ENCODE measurements at regions not wholly inside any gene's neighbourhood (a gene's known extent, or its start where the extent isn't known, plus 50 kb on each side); places are given as distances from the start of the nearest gene placed in this dataset.
A peak's percentile ranks its signal among the peaks of the same experiment; 100 is the strongest.

DNA sequence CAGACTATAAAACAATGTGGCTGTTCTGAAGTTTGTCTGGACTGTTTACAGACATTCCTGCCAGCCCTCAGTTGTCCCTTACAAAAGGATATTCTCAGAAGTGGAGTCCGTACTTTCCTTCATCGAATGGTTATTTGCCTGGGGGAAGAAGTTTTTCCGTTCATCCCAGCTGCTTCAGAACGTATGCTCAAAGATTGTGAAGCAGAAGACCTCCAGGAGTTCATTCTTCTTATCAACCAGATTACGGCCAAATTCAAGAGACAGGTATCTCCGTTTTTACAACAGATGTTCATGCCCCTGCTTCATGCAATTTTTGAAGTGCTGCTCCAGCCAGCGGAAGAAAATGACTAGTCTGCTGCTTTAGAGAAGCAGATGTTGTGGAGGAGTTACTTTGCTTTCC is 174.3 kb upstream of the NUPR2 start:
- no peak for DNase-seq
- in situ Hi-C loops (cut with MboI): no loop called here
- Histone ChIP-seq H3K27me3 (replicated peaks; ENCODE audit: insufficient read depth) (no peaks in the 10 kb centered on the region), H3F3A (ENCODE audit: insufficient read depth) (no peaks in the 10 kb centered on the region), H3K27ac (no peak overlapping the region), H3K36me3 (ENCODE audit: low read depth) (no peaks in the 10 kb centered on the region), H3K9me2 (ENCODE audit: insufficient read depth) (no peaks in the 10 kb centered on the region), H3K9ac (no peak overlapping the region), H3K9me3 (ENCODE audit: low read depth) (no peaks in the 10 kb centered on the region), H3K4me1 (ENCODE audit: insufficient read depth) (no peaks in the 10 kb centered on the region), H2AFZ (no peak overlapping the region), H3K79me2 (ENCODE audit: insufficient read depth) (no peaks in the 10 kb centered on the region), H3K4me2 (ENCODE audit: unreplicated experiment) (no peak overlapping the region), H3K4me3 (no peak overlapping the region), H4K20me1 (ENCODE audit: insufficient read depth) (no peaks in the 10 kb centered on the region)
- 22 to 28% methylated on average over 7 of the region's 7 CpGs for WGBS, 2 experiments (ENCODE audit: low coverage in 1 of 2, low lambda C conversion rate in 2 of 2, missing lambda C conversion rate in 2 of 2)
- TF ChIP-seq EZH2 (IDR thresholded peaks at IDR 0.05; ENCODE audit: insufficient read depth, poor library complexity, severe bottlenecking): no peak
- no peak for TF ChIP-seq EZH2phosphoT487 (IDR thresholded peaks at IDR 0.05; ENCODE audit: insufficient read depth, low read depth)

DNA sequence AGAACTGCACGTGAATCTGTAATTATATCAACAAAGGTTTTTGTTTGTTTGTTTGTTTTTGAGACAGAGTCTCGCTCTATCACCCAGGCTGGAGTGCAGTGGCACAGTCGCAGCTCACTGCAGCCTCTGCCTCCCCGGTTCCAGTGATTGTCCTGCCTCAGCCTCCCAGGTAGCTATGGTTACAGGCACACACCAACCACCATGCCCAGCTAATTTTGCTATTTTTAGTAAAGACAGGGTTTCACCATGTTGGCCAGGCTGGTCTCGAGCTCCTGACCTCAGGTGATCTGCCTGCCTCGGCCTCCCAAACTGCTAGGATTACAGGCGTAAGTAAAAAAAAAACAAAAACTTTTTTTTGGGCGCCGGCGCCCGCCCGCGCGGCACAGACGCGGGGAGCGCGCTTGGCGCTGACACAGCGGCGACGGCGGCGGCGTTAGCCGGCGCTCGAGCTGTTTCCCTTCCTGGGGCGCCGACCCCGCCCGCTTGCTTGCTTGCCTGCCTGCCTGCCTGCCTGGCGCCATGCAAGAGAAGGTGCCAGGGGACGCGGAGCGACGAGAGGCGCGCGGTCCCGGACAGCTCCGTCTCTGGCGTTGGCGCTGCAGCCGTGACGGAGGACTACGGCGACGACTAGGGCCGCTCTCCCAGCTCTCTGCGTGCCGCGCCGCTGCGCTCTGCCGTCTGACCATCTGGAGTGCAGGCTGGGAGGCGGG is 171.4 kb upstream of the NUPR2 start:
- H3K4me3 ChIP-seq: no peak overlapping the region
- H3K4me2 ChIP-seq (ENCODE audit: unreplicated experiment): no peak overlapping the region
- H3K36me3 ChIP-seq (ENCODE audit: low read depth): no peaks in the 10 kb centered on the region
- TF ChIP-seq EZH2phosphoT487 (IDR thresholded peaks at IDR 0.05; ENCODE audit: insufficient read depth, low read depth): no peak
- no peak for TF ChIP-seq EZH2 (IDR thresholded peaks at IDR 0.05; ENCODE audit: insufficient read depth, poor library complexity, severe bottlenecking)
- H3K4me1 ChIP-seq (ENCODE audit: insufficient read depth): no peaks in the 10 kb centered on the region
- DNase-seq: peak; percentile 17
- no peak overlapping the region for H3K9ac ChIP-seq
- H3K9me3 ChIP-seq (ENCODE audit: low read depth): no peaks in the 10 kb centered on the region
- H3K9me2 ChIP-seq (ENCODE audit: insufficient read depth): no peaks in the 10 kb centered on the region
- H3K27me3 ChIP-seq (replicated peaks; ENCODE audit: insufficient read depth): no peaks in the 10 kb centered on the region
- in situ Hi-C loops (cut with MboI): no loop called here
- no peaks in the 10 kb centered on the region for H3K79me2 ChIP-seq (ENCODE audit: insufficient read depth)
- WGBS, 2 experiments (ENCODE audit: low coverage in 1 of 2, low lambda C conversion rate in 2 of 2, missing lambda C conversion rate in 2 of 2): 6 to 7% methylated on average over 49 to 53 of the region's 57 CpGs
- H3F3A ChIP-seq (ENCODE audit: insufficient read depth): no peaks in the 10 kb centered on the region
- H3K27ac ChIP-seq: no peak overlapping the region
- H4K20me1 ChIP-seq (ENCODE audit: insufficient read depth): no peaks in the 10 kb centered on the region
- peak overlapping the region; percentile 45; the same call in 1 of the 2 replicates for H2AFZ ChIP-seq

DNA sequence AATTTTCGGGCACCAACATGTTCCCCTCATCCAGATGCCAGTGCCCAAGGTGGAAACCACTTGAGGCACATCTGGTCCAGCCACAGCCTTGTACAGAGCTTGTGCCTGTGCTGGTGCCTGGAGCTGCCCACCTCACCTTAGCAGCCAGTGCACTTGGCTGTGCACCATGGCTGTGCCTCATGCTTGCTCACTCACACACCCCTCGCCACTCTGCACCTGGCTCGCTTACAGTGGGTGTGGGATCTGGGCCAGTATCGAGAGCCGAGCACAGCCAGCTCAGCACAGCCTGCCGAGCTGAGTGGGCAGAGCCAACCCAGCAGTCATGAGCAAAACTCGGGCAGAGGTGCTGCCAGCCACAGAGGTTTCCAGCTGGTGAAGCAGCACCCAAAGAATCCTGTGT is 139.9 kb upstream of the NUPR2 start:
- DNase-seq: no peak
- Histone ChIP-seq H3K4me2 (ENCODE audit: unreplicated experiment) (no peak overlapping the region), H3K9me3 (ENCODE audit: low read depth) (no peaks in the 10 kb centered on the region), H3K4me3 (no peak overlapping the region), H4K20me1 (ENCODE audit: insufficient read depth) (no peaks in the 10 kb centered on the region), H3K9me2 (ENCODE audit: insufficient read depth) (no peaks in the 10 kb centered on the region), H3K9ac (no peak overlapping the region), H3F3A (ENCODE audit: insufficient read depth) (no peaks in the 10 kb centered on the region), H2AFZ (no peak overlapping the region), H3K79me2 (ENCODE audit: insufficient read depth) (no peaks in the 10 kb centered on the region), H3K36me3 (ENCODE audit: low read depth) (no peaks in the 10 kb centered on the region), H3K27me3 (replicated peaks; ENCODE audit: insufficient read depth) (no peaks in the 10 kb centered on the region), H3K27ac (no peak overlapping the region), H3K4me1 (ENCODE audit: insufficient read depth) (no peaks in the 10 kb centered on the region)
- in situ Hi-C loops (cut with MboI): no loop called here
- no peak for TF ChIP-seq EZH2phosphoT487 (IDR thresholded peaks at IDR 0.05; ENCODE audit: insufficient read depth, low read depth)
- TF ChIP-seq EZH2 (IDR thresholded peaks at IDR 0.05; ENCODE audit: insufficient read depth, poor library complexity, severe bottlenecking): no peak
- 18 to 23% methylated on average over 7 of the region's 7 CpGs for WGBS, 2 experiments (ENCODE audit: low coverage in 1 of 2, low lambda C conversion rate in 2 of 2, missing lambda C conversion rate in 2 of 2)

DNA sequence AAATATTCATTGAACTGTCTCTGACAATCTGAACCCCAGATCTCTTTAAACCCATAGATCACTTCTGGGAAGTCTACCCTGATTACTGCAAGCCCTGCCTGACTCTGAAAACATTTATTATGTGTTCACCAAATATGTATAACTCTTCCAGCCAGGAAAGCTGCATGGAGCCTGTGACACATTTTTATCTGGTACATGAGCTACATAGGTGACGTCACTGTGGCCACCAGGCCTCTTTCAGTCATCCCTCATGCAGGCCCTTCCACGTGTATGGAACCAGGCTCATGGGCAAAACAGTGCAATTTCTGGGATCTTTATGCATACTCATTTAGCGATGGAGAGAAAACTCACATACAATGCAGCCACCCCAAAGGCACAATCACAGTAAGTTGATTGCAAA is 133.9 kb upstream of the NUPR2 start:
- Histone ChIP-seq H3K36me3 (ENCODE audit: low read depth) (no peaks in the 10 kb centered on the region), H3K4me2 (ENCODE audit: unreplicated experiment) (no peak overlapping the region), H3K9ac (no peak overlapping the region), H3K27ac (no peak overlapping the region), H2AFZ (no peak overlapping the region), H4K20me1 (ENCODE audit: insufficient read depth) (no peaks in the 10 kb centered on the region), H3K4me3 (no peak overlapping the region), H3K79me2 (ENCODE audit: insufficient read depth) (no peaks in the 10 kb centered on the region), H3K27me3 (replicated peaks; ENCODE audit: insufficient read depth) (no peaks in the 10 kb centered on the region), H3F3A (ENCODE audit: insufficient read depth) (no peaks in the 10 kb centered on the region), H3K9me3 (ENCODE audit: low read depth) (no peaks in the 10 kb centered on the region), H3K9me2 (ENCODE audit: insufficient read depth) (no peaks in the 10 kb centered on the region), H3K4me1 (ENCODE audit: insufficient read depth) (no peaks in the 10 kb centered on the region)
- WGBS, 2 experiments (ENCODE audit: low coverage in 1 of 2, low lambda C conversion rate in 2 of 2, missing lambda C conversion rate in 2 of 2): 5 to 7% methylated on average over 3 of the region's 3 CpGs
- no peak for TF ChIP-seq EZH2 (IDR thresholded peaks at IDR 0.05; ENCODE audit: insufficient read depth, poor library complexity, severe bottlenecking)
- no peak for TF ChIP-seq EZH2phosphoT487 (IDR thresholded peaks at IDR 0.05; ENCODE audit: insufficient read depth, low read depth)
- no peak for DNase-seq
- in situ Hi-C loops (cut with MboI): no loop called here

Measured in GM23248 (cell line).